GM21825 (cell line): ENCODE measurements at regions not wholly inside any gene's neighbourhood (a gene's known extent, or its start where the extent isn't known, plus 50 kb on each side); places are given as distances from the start of the nearest gene placed in this dataset.

Experiments used
- ATAC-seq: cut with Tn5 transposase; IDR thresholded peaks from one replicate; pipeline ENCODE4 v1.9.1; 2021; ENCODE audit warnings: mild to moderate bottlenecking, moderate library complexity; ENCODE audit not compliant: unreplicated experiment

- peak; percentile 74 for ATAC-seq
Measured at GRCh38 chr21:24197132-24197643, 1410.1 kb downstream of the MRPL39 start.

- no peak for ATAC-seq
Measured at GRCh38 chr21:24188506-24188905, 1418.8 kb downstream of the MRPL39 start.

- no peak for ATAC-seq
Measured at GRCh38 chr21:24183077-24183476, 1424.2 kb downstream of the MRPL39 start.

GRCh38 chr21:24179110-24179509, 1428.2 kb downstream of the MRPL39 start:
- ATAC-seq: no peak

GRCh38 chr21:24175106-24175505, 1432.2 kb downstream of the MRPL39 start:
- ATAC-seq: no peak

GRCh38 chr21:24171736-24172135, 1435.5 kb downstream of the MRPL39 start:
- ATAC-seq: no peak

GRCh38 chr21:24163539-24163938, 1443.7 kb downstream of the MRPL39 start:
- ATAC-seq: no peak

- ATAC-seq: no peak
Measured at GRCh38 chr21:24160528-24160927, 1446.8 kb downstream of the MRPL39 start.

GRCh38 chr21:24153137-24153536, 1454.1 kb downstream of the MRPL39 start:
- no peak for ATAC-seq

- no peak for ATAC-seq
Measured at GRCh38 chr21:24150753-24151152, 1456.5 kb downstream of the MRPL39 start.

- ATAC-seq: no peak
Measured at GRCh38 chr21:24148461-24148860, 1458.8 kb downstream of the MRPL39 start.

- ATAC-seq: no peak
Measured at GRCh38 chr21:24147674-24148073, 1459.6 kb downstream of the MRPL39 start.

GRCh38 chr21:24131056-24131455, 1476.2 kb downstream of the MRPL39 start:
- ATAC-seq: no peak

- no peak for ATAC-seq
Measured at GRCh38 chr21:24127651-24128050, 1479.6 kb downstream of the MRPL39 start.

- no peak for ATAC-seq
Measured at GRCh38 chr21:24123785-24124184, 1483.5 kb downstream of the MRPL39 start.

- ATAC-seq: no peak
Measured at GRCh38 chr21:24118738-24119459, 1488.4 kb downstream of the MRPL39 start.

GRCh38 chr21:24115141-24115540, 1492.1 kb downstream of the MRPL39 start:
- no peak for ATAC-seq

GRCh38 chr21:24112020-24112419, 1495.3 kb downstream of the MRPL39 start:
- no peak for ATAC-seq

GRCh38 chr21:24110846-24111245, 1496.4 kb downstream of the MRPL39 start:
- no peak for ATAC-seq

- no peak for ATAC-seq
Measured at GRCh38 chr21:24097181-24097580, 1510.1 kb downstream of the MRPL39 start.

- ATAC-seq: no peak
Measured at GRCh38 chr21:24096651-24097050, 1510.6 kb downstream of the MRPL39 start.

GRCh38 chr21:24093032-24093431, 1514.2 kb downstream of the MRPL39 start:
- no peak for ATAC-seq

GRCh38 chr21:24076179-24076578, 1531.1 kb downstream of the MRPL39 start:
- ATAC-seq: no peak
